ENCODE measurements at regions not wholly inside any gene's neighbourhood (a gene's known extent, or its start where the extent isn't known, plus 50 kb on each side); places are given as distances from the start of the nearest gene placed in this dataset.

DNA sequence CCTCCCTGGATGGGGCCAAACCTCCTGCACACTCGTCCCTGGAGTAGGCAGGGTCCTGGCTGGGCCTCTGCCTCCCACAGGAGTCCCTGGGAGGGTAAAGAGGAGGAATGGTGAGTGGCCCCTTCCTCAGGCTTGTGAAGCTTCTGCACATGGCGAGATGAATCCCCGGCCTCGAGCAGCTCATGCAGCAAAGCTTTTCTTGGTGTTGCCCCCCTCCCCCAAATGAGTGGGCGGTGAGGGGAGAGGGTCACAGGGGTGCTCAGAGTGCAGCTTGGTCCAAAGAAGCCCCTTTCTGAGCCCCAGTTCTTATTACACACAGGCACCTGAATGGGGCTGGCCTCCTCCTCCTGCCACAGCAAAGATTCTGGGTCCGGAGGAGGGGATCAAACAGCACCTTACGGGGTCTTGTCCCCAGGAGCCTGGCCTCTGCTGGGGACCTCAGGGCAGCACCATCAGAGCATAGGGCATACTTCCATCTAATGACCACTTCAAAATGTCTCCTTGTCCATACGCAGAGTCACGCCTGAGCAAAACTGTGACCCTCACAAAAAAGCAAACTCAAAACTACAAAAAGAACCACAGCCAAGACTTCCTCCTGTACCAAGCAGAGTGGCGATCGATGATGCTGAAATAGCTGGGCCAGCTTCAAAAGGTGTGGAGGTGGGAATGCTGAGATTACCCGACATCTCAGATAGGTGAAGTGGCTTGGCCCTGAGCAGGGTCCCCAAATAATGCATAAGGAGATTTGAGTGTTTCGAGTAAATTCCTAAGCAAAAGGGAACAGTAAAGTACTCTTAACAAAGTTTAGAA, 148.4 kb upstream of the TWIST2 start:
- no peak overlapping the region for H3K4me2 ChIP-seq (ENCODE audit: unreplicated experiment)
- no peaks in the 10 kb centered on the region for H3K9me3 ChIP-seq (ENCODE audit: low read depth)
- H3K4me1 ChIP-seq (ENCODE audit: insufficient read depth), result peaks cover 17% of the 10 kb centered on the region
- H4K20me1 ChIP-seq (ENCODE audit: insufficient read depth), result no peaks in the 10 kb centered on the region
- no peak overlapping the region for H3K9ac ChIP-seq
- H3K27me3 ChIP-seq (replicated peaks; ENCODE audit: insufficient read depth), result no peaks in the 10 kb centered on the region
- 82 to 84% methylated on average over 13 of the region's 13 CpGs for WGBS, 2 experiments (ENCODE audit: low coverage in 1 of 2, low lambda C conversion rate in 2 of 2, missing lambda C conversion rate in 2 of 2)
- TF ChIP-seq EZH2 (IDR thresholded peaks at IDR 0.05; ENCODE audit: insufficient read depth, poor library complexity, severe bottlenecking) (no peak), EZH2phosphoT487 (IDR thresholded peaks at IDR 0.05; ENCODE audit: insufficient read depth, low read depth) (no peak)
- H3K36me3 ChIP-seq (ENCODE audit: low read depth), result no peaks in the 10 kb centered on the region
- peak overlapping the region; percentile 9; the same call in 1 of the 2 replicates for H2AFZ ChIP-seq
- H3K27ac ChIP-seq, result no peak overlapping the region
- no peaks in the 10 kb centered on the region for H3F3A ChIP-seq (ENCODE audit: insufficient read depth)
- no peak overlapping the region for H3K4me3 ChIP-seq
- no peaks in the 10 kb centered on the region for H3K79me2 ChIP-seq (ENCODE audit: insufficient read depth)
- no peak for DNase-seq
- H3K9me2 ChIP-seq (ENCODE audit: insufficient read depth), result no peaks in the 10 kb centered on the region
- in situ Hi-C loops (cut with MboI), result no loop called here

DNA sequence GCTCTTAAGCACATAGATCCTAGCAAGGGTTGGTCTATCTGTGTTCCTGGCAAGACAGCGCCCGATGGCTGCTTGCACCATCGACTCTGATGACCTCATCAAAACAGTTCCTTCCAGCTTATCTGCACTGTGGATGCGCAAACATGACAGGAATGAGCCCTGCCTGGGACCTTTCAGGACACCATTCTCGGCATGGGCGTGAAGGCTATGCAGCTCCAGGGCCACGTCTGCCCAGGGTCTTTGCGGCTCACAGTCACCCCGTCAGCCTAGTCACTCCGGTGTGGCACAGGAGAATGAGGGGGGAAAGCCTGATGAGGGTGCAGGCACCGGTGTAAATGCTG, 147.8 kb upstream of the TWIST2 start:
- no peak for TF ChIP-seq EZH2phosphoT487 (IDR thresholded peaks at IDR 0.05; ENCODE audit: insufficient read depth, low read depth)
- TF ChIP-seq EZH2 (IDR thresholded peaks at IDR 0.05; ENCODE audit: insufficient read depth, poor library complexity, severe bottlenecking), result no peak
- Histone ChIP-seq H3F3A (ENCODE audit: insufficient read depth) (no peaks in the 10 kb centered on the region), H3K27ac (no peak overlapping the region), H3K9me2 (ENCODE audit: insufficient read depth) (no peaks in the 10 kb centered on the region), H3K4me2 (ENCODE audit: unreplicated experiment) (no peak overlapping the region), H3K27me3 (replicated peaks; ENCODE audit: insufficient read depth) (no peaks in the 10 kb centered on the region), H3K9ac (no peak overlapping the region), H4K20me1 (ENCODE audit: insufficient read depth) (no peaks in the 10 kb centered on the region), H3K79me2 (ENCODE audit: insufficient read depth) (no peaks in the 10 kb centered on the region), H3K9me3 (ENCODE audit: low read depth) (no peaks in the 10 kb centered on the region), H3K4me3 (no peak overlapping the region), H2AFZ (peak overlapping the region; percentile 9; the same call in 1 of the 2 replicates), H3K36me3 (ENCODE audit: low read depth) (no peaks in the 10 kb centered on the region), H3K4me1 (ENCODE audit: insufficient read depth) (peaks cover 14% of the 10 kb centered on the region)
- peak; percentile 90 for DNase-seq
- in situ Hi-C loops (cut with MboI), result no loop called here
- WGBS, 2 experiments (ENCODE audit: low coverage in 1 of 2, low lambda C conversion rate in 2 of 2, missing lambda C conversion rate in 2 of 2), result 15 to 20% methylated on average over 11 of the region's 11 CpGs

GRCh38 chr2:238700506-238701340, 147.2 kb upstream of the TWIST2 start:
- in situ Hi-C loops (cut with MboI), result no loop called here
- no peak overlapping the region for H3K4me3 ChIP-seq
- no peaks in the 10 kb centered on the region for H3F3A ChIP-seq (ENCODE audit: insufficient read depth)
- no peak for TF ChIP-seq EZH2phosphoT487 (IDR thresholded peaks at IDR 0.05; ENCODE audit: insufficient read depth, low read depth)
- no peak for TF ChIP-seq EZH2 (IDR thresholded peaks at IDR 0.05; ENCODE audit: insufficient read depth, poor library complexity, severe bottlenecking)
- no peak for DNase-seq
- no peaks in the 10 kb centered on the region for H3K9me3 ChIP-seq (ENCODE audit: low read depth)
- 85 to 87% methylated on average over 11 of the region's 11 CpGs for WGBS, 2 experiments (ENCODE audit: low coverage in 1 of 2, low lambda C conversion rate in 2 of 2, missing lambda C conversion rate in 2 of 2)
- H3K36me3 ChIP-seq (ENCODE audit: low read depth), result no peaks in the 10 kb centered on the region
- no peak overlapping the region for H3K9ac ChIP-seq
- H3K27me3 ChIP-seq (replicated peaks; ENCODE audit: insufficient read depth), result no peaks in the 10 kb centered on the region
- no peak overlapping the region for H3K27ac ChIP-seq
- H3K9me2 ChIP-seq (ENCODE audit: insufficient read depth), result no peaks in the 10 kb centered on the region
- no peaks in the 10 kb centered on the region for H4K20me1 ChIP-seq (ENCODE audit: insufficient read depth)
- no peak overlapping the region for H3K4me2 ChIP-seq (ENCODE audit: unreplicated experiment)
- no peaks in the 10 kb centered on the region for H3K79me2 ChIP-seq (ENCODE audit: insufficient read depth)
- peaks cover 8% of the 10 kb centered on the region; the same call in 1 of the 2 replicates for H3K4me1 ChIP-seq (ENCODE audit: insufficient read depth)
- H2AFZ ChIP-seq, result no peak overlapping the region

- WGBS, 2 experiments (ENCODE audit: low coverage in 1 of 2, low lambda C conversion rate in 2 of 2, missing lambda C conversion rate in 2 of 2), result 85 to 86% methylated on average over 26 of the region's 26 CpGs
- Histone ChIP-seq H3K9me3 (ENCODE audit: low read depth) (no peaks in the 10 kb centered on the region), H4K20me1 (ENCODE audit: insufficient read depth) (no peaks in the 10 kb centered on the region), H3F3A (ENCODE audit: insufficient read depth) (no peaks in the 10 kb centered on the region), H3K36me3 (ENCODE audit: low read depth) (no peaks in the 10 kb centered on the region), H3K4me1 (ENCODE audit: insufficient read depth) (peaks cover 7% of the 10 kb centered on the region; the same call in 1 of the 2 replicates), H2AFZ (no peak overlapping the region), H3K9ac (no peak overlapping the region), H3K27me3 (replicated peaks; ENCODE audit: insufficient read depth) (no peaks in the 10 kb centered on the region), H3K9me2 (ENCODE audit: insufficient read depth) (no peaks in the 10 kb centered on the region), H3K27ac (no peak overlapping the region), H3K4me2 (ENCODE audit: unreplicated experiment) (no peak overlapping the region), H3K79me2 (ENCODE audit: insufficient read depth) (no peaks in the 10 kb centered on the region), H3K4me3 (no peak overlapping the region)
- in situ Hi-C loops (cut with MboI), result no loop called here
- no peak for DNase-seq
- TF ChIP-seq EZH2 (IDR thresholded peaks at IDR 0.05; ENCODE audit: insufficient read depth, poor library complexity, severe bottlenecking) (no peak), EZH2phosphoT487 (IDR thresholded peaks at IDR 0.05; ENCODE audit: insufficient read depth, low read depth) (no peak)
Observed at GRCh38 chr2:238701341-238702206, 146.3 kb upstream of the TWIST2 start.

Data from GM23248 (cell line).